MM.1S (cell line): ENCODE measurements at regions not wholly inside any gene's neighbourhood (a gene's known extent, or its start where the extent isn't known, plus 50 kb on each side); places are given as distances from the start of the nearest gene placed in this dataset.
A peak's percentile ranks its signal among the peaks of the same experiment; 100 is the strongest.

Source experiments
- DNase-seq: peaks from one replicate; pipeline ENCODE4 v3.0.0-alpha.2; 2015
- H2AFZ ChIP-seq: fragments of 300-600 bp; sonication (generic); 2 replicates; pipeline ENCODE4 v1.6.0; 2016; ENCODE audit warnings: antibody characterized with exemption, low read length
- H3F3A ChIP-seq: fragments of 300-600 bp; sonication (generic); 2 replicates; pipeline ENCODE4 v1.6.1; 2016; ENCODE audit warnings: mild to moderate bottlenecking, antibody characterized with exemption, low read length, moderate library complexity, mixed read lengths; ENCODE audit not compliant: insufficient read depth
- H3K27ac ChIP-seq: fragments of 300-600 bp; sonication (generic); 2 replicates; pipeline ENCODE4 v1.5.1; 2016; ENCODE audit warnings: mild to moderate bottlenecking, low read length
- H3K27me3 ChIP-seq: fragments of 300-600 bp; sonication (generic); replicated peaks from 2 replicates; pipeline ENCODE4 v1.6.0; 2016; ENCODE audit warnings: low read length; ENCODE audit not compliant: insufficient read depth
- H3K36me3 ChIP-seq: fragments of 300-600 bp; sonication (generic); replicated peaks from 2 replicates; pipeline ENCODE4 v1.6.1; 2016; ENCODE audit warnings: mild to moderate bottlenecking, low read length, mixed read lengths; ENCODE audit not compliant: insufficient read depth
- H3K4me1 ChIP-seq: fragments of 300-600 bp; sonication (generic); 2 replicates; pipeline ENCODE4 v1.6.1; 2016; ENCODE audit warnings: low read length, mixed read lengths
- H3K4me2 ChIP-seq: fragments of 300-600 bp; sonication (generic); 2 replicates; pipeline ENCODE4 v1.6.0; 2016; ENCODE audit warnings: low read depth, low read length
- H3K4me3 ChIP-seq: fragments of 300-600 bp; sonication (generic); 2 replicates; pipeline ENCODE4 v1.5.1; 2016; ENCODE audit warnings: low read length, mixed read lengths
- H3K79me2 ChIP-seq: fragments of 300-600 bp; sonication (generic); 2 replicates; pipeline ENCODE4 v1.6.1; 2016; ENCODE audit warnings: mixed run types, low read length, mixed read lengths
- H3K9ac ChIP-seq: fragments of 300-600 bp; sonication (generic); 2 replicates; pipeline ENCODE4 v1.6.1; 2016; ENCODE audit warnings: low read length, mixed read lengths
- H3K9me2 ChIP-seq: fragments of 300-600 bp; sonication (generic); replicated peaks from 2 replicates; pipeline ENCODE4 v1.6.1; 2016; ENCODE audit warnings: mild to moderate bottlenecking, low read length, mixed read lengths; ENCODE audit not compliant: insufficient read depth
- H3K9me3 ChIP-seq: fragments of 300-600 bp; sonication (generic); replicated peaks from 2 replicates; pipeline ENCODE4 v1.6.1; 2016; ENCODE audit warnings: mild to moderate bottlenecking, low read length, mixed read lengths; ENCODE audit not compliant: insufficient read depth
- H4K20me1 ChIP-seq: fragments of 300-600 bp; sonication (generic); 2 replicates; pipeline ENCODE4 v1.6.1; 2016; ENCODE audit warnings: mild to moderate bottlenecking, low read length, moderate library complexity, mixed read lengths; ENCODE audit not compliant: insufficient read depth
- EZH2 ChIP-seq: fragments of 300-600 bp; sonication (generic); optimal IDR thresholded peaks from 2 replicates; pipeline ENCODE3; 2017; ENCODE audit warnings: low read depth, mild to moderate bottlenecking, antibody characterized with exemption, low read length, mixed read lengths
- EZH2phosphoT487 ChIP-seq: fragments of 300-600 bp; sonication (generic); IDR thresholded peaks from 2 replicates; pipeline ENCODE4 v1.6.1; 2018; ENCODE audit warnings: antibody characterized with exemption, low read length
- TF ChIP-seq, protein P1 (sequence below): fragments of 300-600 bp; sonication (generic); IDR thresholded peaks from 2 replicates; pipeline ENCODE4 v1.5.1; 2016; ENCODE audit warnings: antibody characterized with exemption, low read length, mixed read lengths

DNA sequence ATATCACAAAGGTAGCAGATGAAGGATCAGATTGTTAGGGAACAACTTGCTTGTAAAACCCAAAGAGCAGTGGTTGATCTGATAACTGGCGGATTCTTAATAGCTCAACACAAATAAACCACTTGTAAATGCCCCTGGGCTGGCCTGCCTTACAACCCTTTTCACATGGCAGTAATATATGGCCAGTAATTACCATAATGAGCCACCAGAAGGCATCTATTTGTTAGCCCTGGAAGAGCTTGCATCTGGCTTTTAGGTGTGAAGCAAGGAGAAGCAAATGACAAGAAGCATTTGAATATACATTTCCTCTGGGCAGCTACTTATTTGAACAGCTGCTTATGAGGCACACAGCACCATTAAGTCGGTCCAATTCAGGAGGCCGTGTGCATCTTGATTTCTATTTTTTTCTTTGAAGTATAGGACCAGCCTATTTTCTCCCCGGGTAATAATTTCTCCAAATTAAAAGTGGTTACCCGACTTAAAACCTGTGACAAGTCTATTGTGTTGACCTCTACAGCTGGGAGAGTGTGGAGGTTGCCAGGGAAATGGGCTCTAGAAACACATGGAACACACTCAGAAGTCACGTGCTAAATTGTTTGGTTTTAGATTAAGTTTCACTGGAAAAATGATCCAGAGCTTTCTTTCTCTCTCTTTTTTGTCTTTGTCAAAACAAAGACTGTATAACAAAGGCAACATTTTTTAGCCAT is 113.4 kb downstream of the SEM1 start:
- Histone ChIP-seq H2AFZ (no peak overlapping the region), H3K9ac (no peak overlapping the region), H3K27ac (no peak overlapping the region), H3K36me3 (no peaks in the 10 kb centered on the region), H3K4me3 (no peak overlapping the region), H3K9me2 (no peaks in the 10 kb centered on the region), H4K20me1 (no peaks in the 10 kb centered on the region), H3K4me2 (no peak overlapping the region), H3F3A (no peaks in the 10 kb centered on the region), H3K79me2 (no peaks in the 10 kb centered on the region), H3K4me1 (no peaks in the 10 kb centered on the region), H3K27me3 (no peaks in the 10 kb centered on the region), H3K9me3 (no peaks in the 10 kb centered on the region)
- TF ChIP-seq, protein P1, sequence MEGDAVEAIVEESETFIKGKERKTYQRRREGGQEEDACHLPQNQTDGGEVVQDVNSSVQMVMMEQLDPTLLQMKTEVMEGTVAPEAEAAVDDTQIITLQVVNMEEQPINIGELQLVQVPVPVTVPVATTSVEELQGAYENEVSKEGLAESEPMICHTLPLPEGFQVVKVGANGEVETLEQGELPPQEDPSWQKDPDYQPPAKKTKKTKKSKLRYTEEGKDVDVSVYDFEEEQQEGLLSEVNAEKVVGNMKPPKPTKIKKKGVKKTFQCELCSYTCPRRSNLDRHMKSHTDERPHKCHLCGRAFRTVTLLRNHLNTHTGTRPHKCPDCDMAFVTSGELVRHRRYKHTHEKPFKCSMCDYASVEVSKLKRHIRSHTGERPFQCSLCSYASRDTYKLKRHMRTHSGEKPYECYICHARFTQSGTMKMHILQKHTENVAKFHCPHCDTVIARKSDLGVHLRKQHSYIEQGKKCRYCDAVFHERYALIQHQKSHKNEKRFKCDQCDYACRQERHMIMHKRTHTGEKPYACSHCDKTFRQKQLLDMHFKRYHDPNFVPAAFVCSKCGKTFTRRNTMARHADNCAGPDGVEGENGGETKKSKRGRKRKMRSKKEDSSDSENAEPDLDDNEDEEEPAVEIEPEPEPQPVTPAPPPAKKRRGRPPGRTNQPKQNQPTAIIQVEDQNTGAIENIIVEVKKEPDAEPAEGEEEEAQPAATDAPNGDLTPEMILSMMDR = peak; percentile 28
- TF ChIP-seq EZH2 = no peak
- DNase-seq = peak; percentile 22

DNA sequence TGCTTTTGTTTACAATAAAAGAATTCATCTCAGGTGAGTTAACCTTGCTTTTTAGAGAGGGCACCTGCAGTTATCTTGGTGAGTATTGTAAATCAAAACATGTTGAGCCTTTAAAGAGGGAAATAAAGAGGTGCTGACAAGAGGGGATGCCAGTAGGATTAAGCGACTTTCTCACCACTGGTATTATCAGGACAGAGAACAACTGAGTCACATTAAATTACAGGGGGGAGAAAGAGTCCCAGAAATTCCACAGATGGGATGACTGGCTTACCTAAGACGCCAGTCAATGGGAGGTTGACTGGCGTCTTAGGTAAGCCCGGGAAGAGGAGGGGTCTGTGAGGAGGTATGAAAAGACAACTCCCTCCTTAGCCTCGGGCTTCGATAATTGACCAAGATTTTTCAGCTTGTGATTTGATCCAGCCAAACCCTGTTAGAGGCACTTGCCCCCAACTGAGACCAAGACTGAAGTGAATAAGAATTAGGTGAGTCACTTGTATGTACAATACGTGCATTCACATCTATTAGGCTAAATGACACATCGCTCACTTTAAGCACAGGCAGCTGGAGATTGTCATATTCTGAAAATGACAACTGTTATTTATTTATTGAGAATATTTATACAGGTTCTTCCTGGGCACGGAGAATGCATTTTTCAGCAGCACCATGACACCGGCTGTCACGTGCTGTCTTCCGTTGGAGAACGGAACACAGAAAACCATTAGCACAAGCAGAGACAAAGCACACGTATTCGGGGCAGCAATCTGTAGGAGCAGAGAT is 117.6 kb downstream of the SEM1 start:
- H2AFZ ChIP-seq = no peak overlapping the region
- no peaks in the 10 kb centered on the region for H3K27me3 ChIP-seq
- no peaks in the 10 kb centered on the region for H3K9me3 ChIP-seq
- DNase-seq = no peak
- TF ChIP-seq EZH2phosphoT487 = no peak
- TF ChIP-seq, protein P1 = no peak
- TF ChIP-seq EZH2 = no peak
- no peak overlapping the region for H3K27ac ChIP-seq
- H3K4me3 ChIP-seq = no peak overlapping the region
- no peaks in the 10 kb centered on the region for H3K36me3 ChIP-seq
- no peaks in the 10 kb centered on the region for H3F3A ChIP-seq
- H3K79me2 ChIP-seq = no peaks in the 10 kb centered on the region
- no peaks in the 10 kb centered on the region for H3K4me1 ChIP-seq
- H3K4me2 ChIP-seq = no peak overlapping the region
- H4K20me1 ChIP-seq = no peaks in the 10 kb centered on the region
- H3K9me2 ChIP-seq = no peaks in the 10 kb centered on the region
- H3K9ac ChIP-seq = no peak overlapping the region

DNA sequence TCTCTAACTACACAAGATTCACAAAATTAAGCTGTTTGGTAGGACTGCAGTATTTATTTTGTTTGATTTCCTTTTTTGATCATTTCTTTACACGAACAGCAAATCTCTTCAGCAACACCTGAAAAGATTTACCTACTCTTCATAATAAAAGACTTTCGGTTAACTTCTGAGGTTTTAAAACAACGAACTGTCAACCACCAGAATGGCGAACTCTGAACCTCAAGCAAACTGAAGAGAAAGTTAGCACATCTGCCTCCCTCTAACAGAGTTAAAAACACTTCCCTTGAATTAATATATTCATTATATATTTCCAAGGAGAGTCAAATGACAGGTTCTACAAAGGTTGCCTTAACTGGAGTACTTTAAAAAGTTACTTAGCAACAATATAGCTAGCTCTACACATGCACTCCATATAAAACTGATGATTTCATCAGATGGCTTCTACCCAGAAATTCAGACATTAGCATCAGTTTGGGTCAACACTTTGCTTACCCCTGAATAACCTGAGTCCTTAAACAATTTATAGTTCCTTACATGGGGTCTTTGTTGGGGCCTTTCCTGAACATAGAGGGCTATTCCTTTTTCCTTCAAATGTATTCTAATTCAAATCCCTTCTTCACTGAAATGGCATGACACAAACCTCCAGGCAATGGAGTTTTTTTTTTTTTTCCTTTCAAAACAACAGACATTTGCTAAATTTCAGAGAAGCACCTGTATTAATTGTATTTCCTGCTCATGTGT is 118.3 kb downstream of the SEM1 start:
- H4K20me1 ChIP-seq = no peaks in the 10 kb centered on the region
- no peak overlapping the region for H3K27ac ChIP-seq
- H3K79me2 ChIP-seq = no peaks in the 10 kb centered on the region
- no peaks in the 10 kb centered on the region for H3K36me3 ChIP-seq
- DNase-seq = no peak
- H3K27me3 ChIP-seq = no peaks in the 10 kb centered on the region
- H3F3A ChIP-seq = no peaks in the 10 kb centered on the region
- H3K4me3 ChIP-seq = no peak overlapping the region
- no peaks in the 10 kb centered on the region for H3K4me1 ChIP-seq
- no peak overlapping the region for H3K4me2 ChIP-seq
- H3K9me2 ChIP-seq = no peaks in the 10 kb centered on the region
- TF ChIP-seq EZH2 (no peak), EZH2phosphoT487 (no peak)
- TF ChIP-seq, protein P1 = no peak
- H3K9ac ChIP-seq = no peak overlapping the region
- H2AFZ ChIP-seq = no peak overlapping the region
- no peaks in the 10 kb centered on the region for H3K9me3 ChIP-seq
